ENCODE measurements at regions not wholly inside any gene's neighbourhood (a gene's known extent, or its start where the extent isn't known, plus 50 kb on each side); places are given as distances from the start of the nearest gene placed in this dataset.

GRCh38 chr7:34312624-34313023 is 345.4 kb upstream of the NPSR1 start:
- TF ChIP-seq EZH2 (IDR thresholded peaks at IDR 0.05; ENCODE audit: borderline replicate concordance) (no peak), CTCF (IDR thresholded peaks at IDR 0.05; ENCODE audit: poor library complexity) (no peak)
